ENCODE measurements at regions not wholly inside any gene's neighbourhood (a gene's known extent, or its start where the extent isn't known, plus 50 kb on each side); places are given as distances from the start of the nearest gene placed in this dataset.

- TF ChIP-seq CTCF (IDR thresholded peaks at IDR 0.05) = no peak
- no peak for TF ChIP-seq POLR2A (IDR thresholded peaks at IDR 0.05)
Observed at GRCh38 chr20:10998476-10998875, 324.7 kb upstream of the JAG1 start.
